DMS114 treated with DMSO at 0.1 percent for 48 hours (cell line): ENCODE measurements at regions not wholly inside any gene's neighbourhood (a gene's known extent, or its start where the extent isn't known, plus 50 kb on each side); places are given as distances from the start of the nearest gene placed in this dataset.

Experiments used
- DNase-seq: peaks from one replicate; lab custom pipeline; 2025; ENCODE audit not compliant: unreplicated experiment; lab: John Stamatoyannopoulos, UW

DNA sequence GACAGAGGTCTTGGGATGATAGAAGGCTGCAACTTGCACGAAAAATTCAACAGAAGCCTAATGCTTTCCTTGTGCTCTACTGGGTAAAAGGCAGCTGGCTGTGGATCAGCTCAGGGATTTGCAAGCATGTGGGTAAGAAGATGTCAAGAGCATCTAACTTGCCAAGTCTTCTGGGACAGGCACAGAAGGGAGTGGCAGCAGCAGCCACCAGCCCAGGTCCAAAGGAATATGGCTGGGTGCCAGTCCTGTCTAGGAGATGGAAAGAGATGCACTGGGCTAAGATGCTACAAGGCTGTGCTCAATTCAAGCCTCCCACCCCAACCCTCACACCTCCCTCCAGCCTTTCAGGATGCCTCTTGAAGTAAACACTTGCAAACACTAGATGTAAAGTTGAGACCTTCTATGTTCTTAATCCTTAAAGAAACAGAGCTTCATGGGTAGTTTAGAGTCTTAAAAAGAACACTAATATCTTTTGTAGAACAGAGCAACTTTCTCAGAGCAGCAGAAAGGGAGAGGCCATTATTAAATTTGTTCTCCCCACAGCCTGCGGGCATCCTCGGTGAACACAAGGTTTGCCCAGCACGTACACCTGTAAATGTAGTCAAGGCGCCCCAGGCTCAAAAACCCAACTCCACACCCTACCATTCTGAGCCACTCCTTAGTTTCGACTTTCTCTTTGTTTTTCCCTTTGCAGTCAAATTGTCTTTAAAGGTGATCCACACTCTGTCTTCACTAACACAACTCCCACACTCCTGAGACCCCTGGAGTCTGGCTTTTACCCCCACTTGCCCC, 64.6 kb upstream of the BCAR3 start:
- DNase-seq = no peak

DNA sequence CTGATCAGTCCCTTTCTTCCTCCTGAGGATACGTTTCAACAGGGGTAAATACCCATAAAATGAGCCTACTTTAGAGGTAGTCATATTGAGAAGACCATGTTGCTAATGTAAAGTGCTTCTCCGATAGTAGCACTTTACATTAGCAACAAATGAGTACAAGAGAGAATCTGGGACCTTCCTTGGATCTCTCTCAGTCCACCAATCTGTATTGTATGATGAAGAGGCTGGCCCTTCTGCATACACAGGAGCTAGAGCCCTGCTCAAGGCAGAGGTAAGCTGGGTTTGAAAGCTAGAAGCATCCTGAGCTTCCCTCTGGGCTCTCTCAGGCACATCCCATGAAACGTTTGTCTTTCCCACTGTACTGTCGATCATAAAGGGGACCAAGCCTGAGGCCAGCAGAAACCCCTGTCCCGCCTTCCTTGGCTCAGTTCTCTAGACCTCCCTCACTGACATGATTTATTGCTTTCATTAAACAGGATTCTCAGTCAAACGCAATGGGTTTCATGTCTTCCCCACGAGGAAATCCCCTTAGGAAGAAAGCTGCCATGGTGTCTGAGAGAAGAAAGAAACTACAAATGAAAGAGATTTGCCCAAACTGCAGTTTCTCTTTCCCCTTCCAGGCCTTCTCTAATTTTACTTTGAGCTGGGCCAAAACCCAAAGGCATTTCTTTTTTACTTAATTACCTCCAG, 62.8 kb upstream of the BCAR3 start:
- no peak for DNase-seq

DNA sequence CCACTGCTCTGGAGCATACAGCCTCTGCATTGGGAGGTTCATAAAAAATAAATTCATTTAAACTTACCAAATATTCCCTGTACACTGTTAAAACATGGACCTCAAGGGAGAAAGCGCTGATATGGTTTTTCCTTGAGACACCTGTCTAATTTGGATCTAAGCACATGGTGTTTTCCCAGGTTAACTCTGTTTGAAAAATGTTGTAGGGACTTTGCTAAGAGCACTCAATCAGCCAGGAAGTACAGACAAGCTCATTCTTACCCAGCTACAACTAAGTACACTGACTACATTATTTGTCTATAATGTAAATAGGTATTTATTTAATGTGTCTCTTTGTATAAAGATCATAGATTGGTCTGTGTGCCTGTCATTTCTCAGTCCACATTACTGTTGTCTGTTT, 61.8 kb upstream of the BCAR3 start:
- DNase-seq = no peak

DNA sequence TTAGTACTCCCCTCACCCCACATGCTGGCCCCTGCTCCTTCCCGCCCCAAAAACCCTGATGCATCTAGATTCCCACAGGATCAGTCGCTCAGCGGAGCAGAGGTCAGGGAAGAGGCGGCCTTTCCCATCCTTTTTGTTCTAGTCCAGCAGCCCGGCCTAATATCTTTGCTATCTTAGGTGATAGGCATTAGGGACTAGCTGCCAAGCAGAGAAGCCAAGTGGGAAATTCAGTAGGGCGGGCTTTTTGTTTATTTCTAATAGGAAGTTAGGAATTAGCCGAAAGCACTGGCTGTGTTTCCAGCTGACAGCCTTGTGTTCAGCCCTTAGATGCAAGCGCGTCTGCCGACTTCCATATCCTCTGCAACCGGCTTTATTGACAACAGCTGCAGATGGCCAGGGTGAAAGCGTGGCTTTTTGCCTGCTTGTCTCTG, 59.0 kb upstream of the BCAR3 start:
- DNase-seq = no peak

DNA sequence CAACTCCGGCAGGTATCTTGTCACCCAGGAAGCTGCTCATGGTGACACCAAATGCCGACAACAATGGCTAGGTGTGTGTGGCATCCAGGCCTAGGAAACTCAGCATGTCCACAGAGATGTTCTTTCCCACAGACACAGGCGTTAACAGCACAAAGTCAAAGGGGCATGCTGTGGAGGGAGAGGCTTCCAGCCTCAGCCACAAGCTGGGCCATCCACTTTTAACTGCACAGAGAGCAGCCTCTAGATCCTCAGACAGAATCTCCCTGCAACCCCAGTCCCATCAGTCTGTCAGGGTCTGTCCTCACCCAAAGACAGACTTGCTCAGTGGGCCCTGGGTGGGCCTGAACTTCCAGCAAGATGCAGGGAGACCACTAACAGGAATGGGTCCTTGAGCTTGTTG, 58.5 kb upstream of the BCAR3 start:
- no peak for DNase-seq

DNA sequence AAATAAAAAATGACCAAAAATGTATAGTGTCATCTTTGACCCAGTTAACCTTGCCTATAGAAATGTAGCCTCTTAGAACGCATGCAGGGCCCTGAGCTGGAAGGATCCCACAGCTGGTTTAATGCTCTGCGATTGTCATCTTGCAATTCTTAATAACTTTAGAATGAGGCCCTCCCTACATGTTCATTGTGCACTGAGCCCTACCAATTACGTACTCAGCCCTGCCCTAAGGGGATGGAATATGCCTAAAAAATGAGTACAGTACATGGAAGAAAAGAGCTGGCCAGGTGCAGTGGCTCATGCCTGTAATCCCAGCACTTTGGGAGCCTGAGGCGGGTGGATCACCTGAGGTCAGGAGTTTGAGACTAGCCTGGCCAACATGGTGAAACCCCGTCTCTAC, 57.8 kb upstream of the BCAR3 start:
- DNase-seq = no peak

DNA sequence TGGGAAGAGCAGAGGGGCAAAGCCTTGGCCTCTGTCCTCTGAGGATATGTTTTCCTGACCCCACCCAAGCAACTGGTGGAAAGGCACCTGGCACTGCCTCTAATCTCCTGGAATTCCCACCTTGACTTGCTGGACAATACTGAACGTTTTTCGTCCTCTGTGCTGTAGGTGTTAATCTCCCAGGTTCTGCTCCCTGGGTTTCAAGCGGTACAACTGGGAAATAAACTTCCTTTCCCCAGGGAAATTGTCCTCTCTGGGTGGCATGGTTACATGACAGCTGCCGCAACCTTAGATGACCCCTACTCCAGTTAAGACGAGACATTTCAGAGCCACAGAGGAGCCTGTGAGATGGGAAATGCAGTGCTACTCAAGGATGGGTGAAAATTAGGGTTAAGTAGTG, 57.3 kb upstream of the BCAR3 start:
- DNase-seq = no peak

DNA sequence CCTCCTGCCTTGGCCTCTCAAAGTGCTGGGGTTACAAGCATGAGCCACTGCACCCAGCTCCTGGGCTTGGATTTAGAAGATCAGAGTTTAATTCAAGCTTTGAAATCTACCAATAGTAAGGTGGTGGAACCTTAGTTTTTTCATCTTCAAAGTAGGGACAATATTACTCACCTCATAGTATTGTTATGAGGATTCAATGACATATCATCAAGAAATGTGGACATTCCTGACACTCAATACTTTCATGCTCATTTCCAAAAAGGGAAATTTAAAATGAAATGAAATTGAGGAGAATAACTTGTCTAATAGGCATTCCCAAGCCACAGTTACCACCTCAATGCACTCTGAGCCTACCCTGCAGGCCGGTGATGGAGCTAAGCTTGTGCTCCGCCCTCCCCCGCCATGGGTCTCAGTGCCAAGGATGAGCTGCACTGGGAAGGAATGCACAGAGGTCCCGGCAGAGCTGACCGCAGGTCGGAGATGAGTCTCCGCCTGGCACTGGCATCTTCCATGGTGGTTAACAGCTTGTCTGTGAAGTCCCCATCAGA, 56.5 kb upstream of the BCAR3 start:
- DNase-seq = no peak

DNA sequence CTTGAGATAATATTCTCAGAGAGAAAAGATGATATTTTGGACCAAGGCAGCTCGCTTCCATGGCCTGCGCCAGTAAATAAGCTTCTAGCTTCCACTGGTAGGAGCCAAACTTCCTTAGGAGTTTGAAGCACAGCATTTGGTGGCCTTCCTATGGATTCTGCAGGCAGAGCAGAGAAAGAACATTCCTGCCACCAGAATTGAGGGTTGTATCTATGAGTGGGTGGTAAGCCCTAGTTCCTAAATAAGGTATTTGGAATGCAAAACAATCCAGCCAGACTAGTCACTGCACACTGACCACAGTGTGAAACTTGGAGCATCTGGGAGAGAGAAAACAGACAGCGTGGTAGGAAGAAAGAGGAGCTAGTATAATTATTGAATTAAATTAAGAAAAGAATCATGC, 54.1 kb upstream of the BCAR3 start:
- DNase-seq = no peak

DNA sequence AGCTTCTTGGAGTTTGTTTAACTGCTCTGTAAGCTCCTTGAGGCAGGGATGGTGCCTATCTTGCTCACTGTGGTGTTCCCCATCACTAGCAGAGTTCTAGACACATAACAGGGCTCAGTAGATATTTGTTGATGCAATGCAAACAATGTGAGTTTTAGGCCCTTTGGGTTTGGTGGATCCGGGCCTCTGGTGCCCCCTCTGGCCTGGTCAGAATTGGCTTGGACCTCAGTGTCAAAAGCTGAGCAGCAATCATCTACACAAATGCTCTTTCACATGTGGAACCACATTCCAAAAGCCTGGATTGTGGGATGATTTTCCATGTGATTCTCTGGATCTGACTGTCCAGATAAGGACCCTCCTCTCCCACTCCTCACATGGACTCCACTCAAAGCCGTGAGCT, 53.4 kb upstream of the BCAR3 start:
- no peak for DNase-seq

DNA sequence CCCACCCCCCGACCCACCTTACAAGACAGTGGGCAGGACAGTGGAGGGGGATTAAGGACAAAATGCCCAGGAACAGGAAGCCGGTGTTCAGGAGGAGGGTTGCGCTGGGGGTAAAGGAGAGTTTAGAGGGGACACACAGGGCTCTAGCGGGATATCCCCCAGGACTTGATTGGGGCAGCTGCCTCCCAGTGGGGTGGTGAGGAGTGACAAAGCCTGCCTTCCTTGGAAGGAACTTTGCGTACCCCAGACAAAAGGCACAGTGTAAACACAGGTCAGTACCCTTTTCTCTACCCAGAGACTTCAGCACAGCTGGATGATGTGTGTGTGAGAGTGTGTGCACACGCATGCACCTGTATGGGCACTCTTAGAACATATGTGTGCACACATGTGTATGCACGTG, 51.7 kb upstream of the BCAR3 start:
- no peak for DNase-seq

DNA sequence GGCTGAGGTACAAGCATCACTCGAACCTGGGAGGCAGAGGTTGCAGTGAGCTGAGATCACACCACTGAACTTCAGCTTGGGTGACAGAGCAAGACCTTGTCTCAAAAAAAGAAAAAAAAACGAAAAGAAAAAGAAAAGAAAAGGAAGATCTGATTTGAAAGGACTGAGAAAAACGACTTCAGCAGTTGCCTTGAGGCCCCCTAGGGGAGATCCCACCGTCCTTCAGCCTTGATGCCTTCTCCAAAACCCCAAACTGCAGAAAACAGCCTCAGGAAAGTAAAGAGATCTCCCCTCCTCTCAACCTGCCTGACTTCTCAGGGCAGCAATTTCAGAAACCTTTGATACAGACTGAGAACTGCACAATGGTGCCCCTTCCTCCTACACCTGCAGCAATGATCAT, 50.9 kb upstream of the BCAR3 start:
- DNase-seq = no peak
